GM21528 (cell line): ENCODE measurements at regions not wholly inside any gene's neighbourhood (a gene's known extent, or its start where the extent isn't known, plus 50 kb on each side); places are given as distances from the start of the nearest gene placed in this dataset.
A peak's percentile ranks its signal among the peaks of the same experiment; 100 is the strongest.
"Not testable (repeated sequence)": the region's sequence is repeated elsewhere in the genome, so short reads cannot be mapped to it uniquely, and the experiment has no call there.

ENCODE experiments used
- ATAC-seq: cut with Tn5 transposase; IDR thresholded peaks from one replicate; pipeline ENCODE4 v1.9.1; 2021; ENCODE audit warnings: mild to moderate bottlenecking, moderate library complexity; ENCODE audit not compliant: unreplicated experiment, low FRiP score

DNA sequence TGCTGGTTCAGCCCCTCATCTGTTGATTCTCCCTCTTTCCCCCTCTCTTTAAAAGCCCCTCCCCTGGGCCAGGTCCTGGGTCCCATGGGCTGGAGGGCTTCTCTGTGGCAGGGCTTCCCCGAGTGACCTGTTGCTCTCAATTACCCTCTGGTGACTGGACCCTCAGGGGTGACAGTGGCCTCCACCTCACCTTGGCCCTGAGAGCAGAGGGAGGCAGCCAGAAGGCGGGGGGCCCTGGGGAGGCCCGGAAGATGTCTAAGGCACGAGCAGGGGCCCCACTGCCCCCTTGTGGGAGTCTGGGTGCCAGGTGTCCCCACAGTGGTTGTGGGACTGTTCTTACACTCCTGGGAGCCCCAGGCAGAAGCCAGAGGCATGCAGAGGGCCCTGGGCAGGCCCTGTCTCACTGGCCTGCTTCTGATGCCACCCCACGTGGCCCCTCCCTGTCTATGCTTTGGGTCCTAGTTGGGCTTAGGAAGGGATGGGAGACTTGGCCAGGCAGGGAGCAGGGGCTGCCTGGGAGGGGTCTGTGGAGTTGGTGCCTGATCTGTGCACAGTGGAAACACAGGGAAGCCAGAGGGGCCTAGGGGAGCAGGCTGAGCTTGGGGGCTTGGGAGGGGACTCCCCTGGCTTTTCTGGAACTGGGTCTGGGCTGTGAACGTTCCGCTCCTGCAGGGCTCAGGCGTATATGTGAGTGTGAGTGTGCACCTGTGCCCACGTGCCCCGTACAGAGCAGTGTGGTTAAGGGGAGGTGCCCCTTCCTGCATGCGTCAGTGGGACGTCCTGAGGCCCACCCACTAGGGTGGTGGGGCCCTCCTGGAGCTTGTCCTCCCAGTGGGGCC is 179.7 kb downstream of the TMEM121 start:
- peak; percentile 35 for ATAC-seq

DNA sequence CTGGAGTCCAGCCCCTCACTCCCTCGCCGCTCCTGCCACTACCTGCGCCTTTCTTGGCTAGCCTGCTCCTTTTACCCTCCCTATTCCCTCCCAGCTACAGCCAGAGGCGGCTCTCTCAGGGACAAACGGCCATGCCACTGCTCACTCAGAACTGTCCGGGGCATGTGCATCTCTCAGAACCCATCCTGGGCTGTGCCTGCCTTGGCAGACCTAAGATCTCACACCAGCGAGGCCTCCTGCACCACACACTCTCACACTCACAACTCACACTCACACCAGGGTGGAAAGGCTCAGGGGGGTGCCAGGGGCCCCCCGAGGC is 180.3 kb downstream of the TMEM121 start:
- not testable (repeated sequence) for ATAC-seq

DNA sequence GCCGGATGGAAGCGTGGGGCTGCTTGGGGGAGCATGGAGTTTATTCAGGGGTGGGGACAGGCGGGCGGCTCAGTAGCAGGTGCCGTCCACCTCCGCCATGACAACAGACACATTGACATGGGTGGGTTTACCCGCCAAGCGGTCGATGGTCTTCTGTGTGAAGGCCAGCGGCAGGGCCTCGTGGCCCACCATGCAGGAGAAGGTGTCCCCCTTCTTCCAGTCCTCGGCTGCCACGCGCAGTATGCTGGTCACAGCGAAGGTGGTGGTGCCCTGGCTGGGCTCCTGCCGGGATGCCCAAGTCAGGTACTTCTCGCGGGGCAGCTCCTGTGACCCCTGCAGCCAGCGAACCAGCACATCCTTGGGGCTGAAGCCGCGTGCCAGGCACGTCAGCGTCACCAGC is 180.7 kb downstream of the TMEM121 start:
- not testable (repeated sequence) for ATAC-seq

- not testable (repeated sequence) for ATAC-seq
These were observed 181.4 kb downstream of the TMEM121 start for GRCh38 chr14:105707723-105708151.

GRCh38 chr14:105708251-105709134 is 182.1 kb downstream of the TMEM121 start:
- ATAC-seq, result not testable (repeated sequence)

DNA sequence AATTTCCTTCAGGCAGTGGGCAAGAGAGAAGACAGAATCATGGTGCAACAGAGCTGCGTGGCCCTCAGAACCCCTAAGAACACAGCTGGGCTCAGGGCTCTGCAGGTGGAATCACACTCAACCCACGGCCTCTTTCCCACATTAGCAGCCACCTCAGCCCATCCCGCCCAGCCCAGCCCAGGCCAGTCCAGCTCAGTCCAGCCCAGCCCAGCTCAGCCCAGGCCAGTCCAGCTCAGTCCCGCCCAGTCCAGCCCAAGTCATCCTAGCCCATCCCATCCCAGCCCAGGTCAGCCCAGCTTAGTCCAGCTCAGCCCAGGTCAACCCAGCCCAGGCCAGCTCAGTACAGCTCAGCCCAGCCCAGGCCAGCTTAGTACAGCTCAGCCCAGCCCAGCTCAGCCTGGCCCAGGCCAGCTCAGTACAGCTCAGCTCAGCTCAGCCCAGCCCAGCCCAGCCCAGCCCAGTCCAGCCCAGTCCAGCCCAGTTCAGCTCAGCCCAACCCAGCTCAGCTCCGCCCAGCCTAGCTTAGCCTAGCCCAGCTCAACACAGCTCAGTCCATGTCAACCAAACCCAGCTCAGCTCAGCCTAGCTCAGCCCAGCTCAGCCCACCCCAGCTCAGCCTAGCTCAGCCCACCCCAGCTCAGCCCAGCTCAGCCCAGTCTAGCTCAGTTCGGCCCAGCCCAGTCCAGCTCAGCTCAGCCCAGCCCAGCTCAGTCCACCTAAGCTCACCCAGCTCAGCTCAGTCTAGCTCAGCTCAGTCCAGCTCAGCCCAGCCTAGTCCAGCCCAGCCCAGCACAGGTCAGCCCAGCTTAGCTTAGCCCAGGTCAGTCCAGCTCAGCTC is 183.1 kb downstream of the TMEM121 start:
- ATAC-seq, result no peak

GRCh38 chr14:105710119-105711043 is 184.0 kb downstream of the TMEM121 start:
- no peak for ATAC-seq

- no peak for ATAC-seq
These were observed 184.7 kb downstream of the TMEM121 start for GRCh38 chr14:105711044-105711620.

DNA sequence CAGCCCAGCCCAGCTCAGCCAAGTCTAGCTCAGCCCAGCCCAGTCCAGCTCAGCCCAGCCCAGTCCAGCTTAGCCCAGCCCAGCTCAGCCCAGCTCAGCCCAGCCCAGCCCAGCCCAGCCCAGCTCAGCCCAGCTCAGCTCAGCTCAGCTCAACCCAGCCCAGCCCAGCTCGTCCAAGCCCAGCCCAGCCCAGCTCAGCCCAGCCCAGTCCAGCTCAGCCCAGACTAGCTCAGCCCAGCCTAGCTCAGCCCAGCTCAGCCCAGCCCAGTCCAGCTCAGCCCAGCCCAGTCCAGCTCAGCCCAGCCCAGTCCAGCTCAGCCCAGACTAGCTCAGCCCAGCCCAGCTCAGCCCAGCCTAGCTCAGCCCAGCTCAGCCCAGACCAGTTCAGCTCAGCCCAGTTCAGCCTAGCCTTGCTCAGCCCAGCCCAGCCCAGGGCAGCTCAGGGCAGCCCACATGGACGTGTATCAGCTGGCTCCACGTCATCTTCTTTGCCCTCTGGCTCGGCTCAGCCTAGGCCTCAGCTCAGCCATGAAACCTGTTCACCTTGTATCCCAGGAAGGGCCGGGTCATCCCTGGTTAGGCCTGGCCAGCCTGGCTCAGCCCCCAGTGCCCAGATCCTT is 185.6 kb downstream of the TMEM121 start:
- ATAC-seq, result no peak

GRCh38 chr14:105712670-105713069 is 186.3 kb downstream of the TMEM121 start:
- ATAC-seq, result not testable (repeated sequence)

GRCh38 chr14:105713160-105713559 is 186.8 kb downstream of the TMEM121 start:
- not testable (repeated sequence) for ATAC-seq

DNA sequence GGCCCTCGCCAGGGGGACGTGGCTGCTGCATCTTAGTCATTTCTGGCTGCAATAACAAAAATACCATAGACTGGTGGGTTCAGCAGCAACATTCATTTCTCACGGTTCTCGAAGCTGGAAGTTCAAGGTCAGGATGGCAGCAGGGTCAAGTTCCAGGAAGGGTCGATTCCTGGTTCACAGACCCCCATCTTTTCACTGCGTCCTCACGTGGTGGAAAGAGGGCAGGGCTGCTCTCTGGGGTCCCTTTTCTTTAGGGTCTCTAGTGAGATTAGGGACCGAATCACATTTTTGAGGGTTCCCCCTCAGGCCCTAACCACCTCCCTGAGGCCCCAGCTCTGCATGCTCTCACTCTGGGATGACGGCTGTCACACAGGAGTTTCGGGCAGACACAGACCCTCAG is 187.5 kb downstream of the TMEM121 start:
- ATAC-seq, result not testable (repeated sequence)

DNA sequence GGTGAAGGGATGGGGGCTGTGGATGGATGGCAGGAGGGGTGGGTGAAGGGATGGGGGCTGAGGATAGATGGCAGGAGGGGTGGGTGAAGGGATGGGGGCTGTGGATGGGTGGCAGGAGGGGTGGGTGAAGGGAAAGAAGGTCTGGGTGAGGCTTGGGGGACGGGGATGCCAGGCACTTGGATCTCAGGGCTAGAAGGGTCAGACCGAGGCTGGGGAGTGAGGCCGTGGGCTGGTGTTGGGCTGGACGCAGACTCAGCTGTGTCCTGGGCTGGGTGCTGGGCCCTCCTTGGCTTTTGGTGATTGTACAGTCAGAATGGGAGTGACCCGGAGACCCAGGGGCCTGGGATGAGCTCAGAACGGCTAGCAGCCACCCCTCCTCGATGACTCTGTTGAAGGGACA is 192.4 kb downstream of the TMEM121 start:
- ATAC-seq, result not testable (repeated sequence)

DNA sequence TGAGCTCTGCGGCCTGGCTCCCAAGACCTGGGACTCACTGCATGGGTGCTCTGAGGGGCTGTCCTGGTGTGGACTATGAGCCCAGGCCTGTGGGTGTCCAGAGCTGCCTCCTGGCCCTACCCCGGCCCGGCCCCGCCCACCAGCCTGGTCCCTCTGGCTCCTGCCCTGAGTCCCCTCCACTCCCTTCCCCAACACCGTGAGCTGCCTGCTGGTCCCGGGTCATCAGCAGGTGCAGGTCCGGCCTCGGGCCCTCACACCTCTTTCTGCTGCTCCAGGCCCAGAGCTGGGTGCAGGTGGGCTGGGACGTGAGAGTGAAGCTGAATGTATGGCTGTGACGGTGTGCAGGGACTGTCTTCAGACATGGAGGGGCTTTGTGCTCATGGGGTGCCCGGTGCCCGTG is 193.7 kb downstream of the TMEM121 start:
- ATAC-seq, result not testable (repeated sequence)

GRCh38 chr14:105720852-105721601 is 194.6 kb downstream of the TMEM121 start:
- not testable (repeated sequence) for ATAC-seq

GRCh38 chr14:105721602-105721970 is 195.2 kb downstream of the TMEM121 start:
- not testable (repeated sequence) for ATAC-seq

GRCh38 chr14:105721996-105722709 is 195.8 kb downstream of the TMEM121 start:
- ATAC-seq, result not testable (repeated sequence)
